Thymus (tissue), 11 donors: ENCODE measurements at regions not wholly inside any gene's neighbourhood (a gene's known extent, or its start where the extent isn't known, plus 50 kb on each side); places are given as distances from the start of the nearest gene placed in this dataset.

Experiments used
- DNase-seq, 9 donors: peaks; one replicate each; pipeline ENCODE4 v3.0.0-alpha.2; 2013; ENCODE audit warnings: low spot score in 9 of 9, low read depth in 6 of 9, missing footprints in 1 of 9
- H3K27ac ChIP-seq, 2 donors: one replicate each; pipeline ENCODE4 v1.5.1; 2013; ENCODE audit warnings: control low read depth in 1 of 2, low read depth in 1 of 2, low read length in 1 of 2, mild to moderate bottlenecking in 1 of 2, moderate library complexity in 1 of 2
- H3K27me3 ChIP-seq, 2 donors: one replicate each; pipeline ENCODE4 v1.5.1; 2013; ENCODE audit warnings: low read length in 1 of 2; ENCODE audit not compliant: control insufficient read depth in 2 of 2, insufficient read depth in 1 of 2
- H3K36me3 ChIP-seq, 2 donors: one replicate each; pipeline ENCODE4 v1.5.1; 2013; ENCODE audit warnings: low read length in 1 of 2, mild to moderate bottlenecking in 1 of 2, moderate library complexity in 1 of 2; ENCODE audit not compliant: control insufficient read depth in 2 of 2, insufficient read depth in 2 of 2
- H3K4me1 ChIP-seq, 2 donors: one replicate each; pipeline ENCODE4 v1.5.1; 2013; ENCODE audit warnings: low read length in 2 of 2; ENCODE audit not compliant: control insufficient read depth in 2 of 2, insufficient read depth in 2 of 2
- H3K4me3 ChIP-seq, 2 donors: one replicate each; pipeline ENCODE4 v1.5.1; 2013; ENCODE audit warnings: low read length in 2 of 2, control low read depth in 1 of 2, mild to moderate bottlenecking in 1 of 2
- H3K9me3 ChIP-seq, 2 donors: one replicate each; pipeline ENCODE4 v1.5.1; 2013; ENCODE audit warnings: low read length in 1 of 2, mild to moderate bottlenecking in 1 of 2; ENCODE audit not compliant: control insufficient read depth in 2 of 2, insufficient read depth in 1 of 2
- WGBS: extraction: QIAGEN DNeasy Blood & Tissue Kit; methylation state at CpG from one replicate; pipeline ENCODE4 v1.1.7; 2013; 5-methylcytosine and 5-hydroxymethylcytosine counted together
- donor health status: healthy.

GRCh38 chr12:74725154-74725553, 187.5 kb downstream of the ATXN7L3B start:
- Histone ChIP-seq H3K9me3 (no peaks in the 10 kb centered on the region), H3K4me3 (no peak overlapping the region), H3K27me3 (no peaks in the 10 kb centered on the region), H3K4me1 (no peaks in the 10 kb centered on the region), H3K27ac (no peak overlapping the region), H3K36me3 (no peaks in the 10 kb centered on the region)
- WGBS: 97% methylated on average over 1 of the region's 1 CpG
- DNase-seq: no peak

DNA sequence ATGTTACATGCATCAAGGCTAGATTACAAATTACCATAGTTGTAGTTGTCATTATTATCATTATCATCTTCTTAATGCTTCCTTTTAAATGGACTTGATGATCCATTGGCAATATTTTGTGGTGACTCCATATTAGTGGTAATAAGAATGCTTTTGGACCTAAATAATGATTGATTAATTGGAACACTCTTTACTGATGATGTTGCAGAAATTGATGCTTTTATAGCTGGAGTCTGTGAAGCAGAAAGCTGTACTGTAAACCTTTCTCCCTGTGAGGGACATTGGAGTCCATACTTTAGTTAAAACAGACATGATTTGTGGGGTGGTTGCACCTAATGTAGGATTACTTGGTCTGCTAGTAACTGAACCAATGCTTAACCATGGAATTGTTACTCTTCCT, 190.4 kb downstream of the ATXN7L3B start:
- H3K4me1 ChIP-seq: no peaks in the 10 kb centered on the region
- no peak overlapping the region for H3K4me3 ChIP-seq
- H3K9me3 ChIP-seq: no peaks in the 10 kb centered on the region
- no peaks in the 10 kb centered on the region for H3K36me3 ChIP-seq
- H3K27ac ChIP-seq: no peak overlapping the region
- no peaks in the 10 kb centered on the region for H3K27me3 ChIP-seq
- DNase-seq: no peak

GRCh38 chr12:74732164-74732784, 194.6 kb downstream of the ATXN7L3B start:
- DNase-seq: no peak
- Histone ChIP-seq H3K27me3 (no peaks in the 10 kb centered on the region), H3K9me3 (no peaks in the 10 kb centered on the region), H3K4me1 (no peaks in the 10 kb centered on the region), H3K27ac (no peak overlapping the region), H3K36me3 (no peaks in the 10 kb centered on the region), H3K4me3 (no peak overlapping the region)
- 76% methylated on average over 5 of the region's 5 CpGs for WGBS

DNA sequence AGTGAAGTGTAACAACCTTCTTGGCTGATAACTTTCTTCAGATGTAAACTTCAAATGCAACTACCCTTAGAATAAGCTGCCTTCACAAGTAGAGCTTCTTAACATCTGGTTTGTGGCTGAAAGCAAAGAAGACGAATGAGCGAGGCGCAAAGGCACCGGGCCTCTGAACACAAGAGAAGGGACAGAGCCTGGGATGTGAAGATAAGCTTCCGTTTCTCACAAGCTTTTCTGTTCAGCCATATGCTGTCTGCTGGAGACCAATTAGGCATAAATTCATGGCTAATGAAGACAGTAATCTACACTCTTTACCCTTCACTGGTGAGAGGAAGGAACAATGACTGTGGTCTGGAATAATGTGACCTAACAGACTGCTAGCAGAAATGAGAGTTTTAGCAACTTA, 195.2 kb downstream of the ATXN7L3B start:
- no peak overlapping the region for H3K27ac ChIP-seq
- no peaks in the 10 kb centered on the region for H3K27me3 ChIP-seq
- DNase-seq: peak in 2 of 9 donors; percentile 2 to 16
- H3K9me3 ChIP-seq: no peaks in the 10 kb centered on the region
- no peak overlapping the region for H3K4me3 ChIP-seq
- H3K36me3 ChIP-seq: no peaks in the 10 kb centered on the region
- WGBS: 10% methylated on average over 5 of the region's 5 CpGs
- no peaks in the 10 kb centered on the region for H3K4me1 ChIP-seq

DNA sequence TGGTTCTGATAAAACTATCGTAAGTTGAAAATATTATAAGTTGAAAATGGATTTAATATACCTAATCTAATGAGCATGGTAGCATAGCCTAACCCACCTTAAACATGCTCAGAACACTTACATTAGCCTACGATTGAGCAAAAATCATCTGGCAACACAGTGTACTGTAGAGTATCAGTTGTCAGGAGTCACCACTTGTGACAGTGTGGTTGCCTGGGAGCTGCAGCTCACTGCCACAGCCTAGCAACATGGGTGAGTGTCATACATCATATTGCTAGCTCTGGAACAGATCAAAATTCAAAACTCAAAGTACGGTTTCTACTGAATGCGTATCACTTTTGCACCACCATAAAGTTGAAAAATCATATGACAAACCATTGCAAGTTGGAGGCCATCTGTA, 203.5 kb downstream of the ATXN7L3B start:
- WGBS: 94% methylated on average over 4 of the region's 4 CpGs
- Histone ChIP-seq H3K9me3 (no peaks in the 10 kb centered on the region), H3K4me1 (no peaks in the 10 kb centered on the region), H3K36me3 (no peaks in the 10 kb centered on the region), H3K27me3 (no peaks in the 10 kb centered on the region), H3K27ac (no peak overlapping the region), H3K4me3 (no peak overlapping the region)
- DNase-seq: no peak

DNA sequence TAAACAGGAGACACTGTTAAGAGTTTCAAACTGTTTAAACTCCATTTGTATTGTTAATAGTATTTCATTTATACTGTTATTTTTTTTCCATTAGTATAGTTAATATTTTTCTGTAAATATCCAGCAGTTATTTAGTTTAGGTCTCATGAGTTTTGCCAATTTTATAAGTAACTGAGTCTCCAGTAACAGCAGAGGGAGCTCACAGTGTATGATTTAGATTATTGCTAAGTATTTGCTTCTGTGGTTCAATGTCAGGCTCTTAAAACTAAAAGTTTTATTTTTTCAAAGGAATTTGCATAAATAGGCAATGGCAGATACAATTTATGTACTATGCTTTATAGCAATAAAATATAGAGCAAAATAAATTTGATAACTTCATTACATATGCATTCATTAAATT, 209.7 kb downstream of the ATXN7L3B start:
- H3K27me3 ChIP-seq: no peaks in the 10 kb centered on the region
- H3K4me1 ChIP-seq: no peaks in the 10 kb centered on the region
- H3K9me3 ChIP-seq: no peaks in the 10 kb centered on the region
- no peak overlapping the region for H3K4me3 ChIP-seq
- H3K27ac ChIP-seq: no peak overlapping the region
- H3K36me3 ChIP-seq: no peaks in the 10 kb centered on the region
- no peak for DNase-seq

GRCh38 chr12:74751441-74751840, 213.8 kb downstream of the ATXN7L3B start:
- 86% methylated on average over 1 of the region's 1 CpG for WGBS
- Histone ChIP-seq H3K4me3 (no peak overlapping the region), H3K4me1 (no peaks in the 10 kb centered on the region), H3K27me3 (no peaks in the 10 kb centered on the region), H3K27ac (no peak overlapping the region), H3K9me3 (no peaks in the 10 kb centered on the region), H3K36me3 (no peaks in the 10 kb centered on the region)
- no peak for DNase-seq

DNA sequence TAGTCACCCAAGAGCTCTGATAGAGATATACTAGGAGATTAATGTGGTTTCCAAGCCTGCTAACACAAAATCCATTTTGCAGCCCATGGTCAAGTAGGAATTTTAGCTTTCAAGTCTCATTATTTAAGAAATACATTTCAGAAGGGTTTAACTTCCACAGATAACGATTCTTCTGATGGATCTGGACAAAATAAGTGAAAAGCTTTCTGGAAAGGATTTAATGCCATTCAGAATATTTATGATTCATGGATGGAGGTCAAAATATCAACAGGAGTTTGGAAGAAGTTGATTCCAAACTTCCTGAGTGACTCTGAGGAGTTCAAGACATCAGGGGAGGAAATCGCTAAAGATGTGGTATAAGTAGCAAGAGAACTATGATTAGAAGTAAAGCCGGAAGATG, 214.6 kb downstream of the ATXN7L3B start:
- 91% methylated on average over 3 of the region's 3 CpGs for WGBS
- Histone ChIP-seq H3K36me3 (no peaks in the 10 kb centered on the region), H3K9me3 (no peaks in the 10 kb centered on the region), H3K27me3 (no peaks in the 10 kb centered on the region), H3K27ac (no peak overlapping the region), H3K4me3 (no peak overlapping the region), H3K4me1 (no peaks in the 10 kb centered on the region)
- no peak for DNase-seq

DNA sequence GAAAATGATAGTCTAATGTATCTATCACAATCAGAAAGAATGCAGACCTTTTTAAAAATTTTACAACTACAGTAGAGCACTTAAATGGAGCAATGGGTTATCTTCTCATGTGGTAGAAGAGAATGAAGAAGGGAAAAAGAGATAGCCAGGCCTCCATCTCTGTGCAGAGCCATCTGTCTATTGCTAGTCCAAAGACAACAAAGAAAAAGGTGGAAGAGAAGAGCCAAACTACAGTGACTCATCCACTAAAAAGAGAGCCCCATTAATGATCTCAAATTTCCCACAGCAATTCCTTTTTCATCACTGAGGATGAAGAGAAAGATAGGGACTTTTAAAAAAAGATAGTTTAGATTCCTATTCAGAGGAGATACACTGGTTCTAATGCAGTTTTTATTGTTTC, 232.9 kb downstream of the ATXN7L3B start:
- no peak for DNase-seq
- Histone ChIP-seq H3K27ac (no peak overlapping the region), H3K27me3 (no peaks in the 10 kb centered on the region), H3K36me3 (no peaks in the 10 kb centered on the region), H3K9me3 (no peaks in the 10 kb centered on the region), H3K4me3 (no peak overlapping the region), H3K4me1 (no peaks in the 10 kb centered on the region)

GRCh38 chr12:74775276-74775675, 237.6 kb downstream of the ATXN7L3B start:
- H3K9me3 ChIP-seq: no peaks in the 10 kb centered on the region
- H3K4me1 ChIP-seq: no peaks in the 10 kb centered on the region
- DNase-seq: no peak
- no peaks in the 10 kb centered on the region for H3K36me3 ChIP-seq
- H3K27ac ChIP-seq: no peak overlapping the region
- H3K4me3 ChIP-seq: no peak overlapping the region
- no peaks in the 10 kb centered on the region for H3K27me3 ChIP-seq
- 95% methylated on average over 1 of the region's 1 CpG for WGBS
